ENCODE measurements at regions not wholly inside any gene's neighbourhood (a gene's known extent, or its start where the extent isn't known, plus 50 kb on each side); places are given as distances from the start of the nearest gene placed in this dataset.

- no peak for TF ChIP-seq POLR2A (IDR thresholded peaks at IDR 0.05)
- TF ChIP-seq CTCF (IDR thresholded peaks at IDR 0.05): no peak
- TF ChIP-seq EP300 (IDR thresholded peaks at IDR 0.05): no peak
Observed at GRCh38 chr10:108591417-108591816, 1331.9 kb downstream of the XPNPEP1 start.

All from tibial nerve (tissue), 4 donors.